ENCODE measurements at regions not wholly inside any gene's neighbourhood (a gene's known extent, or its start where the extent isn't known, plus 50 kb on each side); places are given as distances from the start of the nearest gene placed in this dataset.

DNA sequence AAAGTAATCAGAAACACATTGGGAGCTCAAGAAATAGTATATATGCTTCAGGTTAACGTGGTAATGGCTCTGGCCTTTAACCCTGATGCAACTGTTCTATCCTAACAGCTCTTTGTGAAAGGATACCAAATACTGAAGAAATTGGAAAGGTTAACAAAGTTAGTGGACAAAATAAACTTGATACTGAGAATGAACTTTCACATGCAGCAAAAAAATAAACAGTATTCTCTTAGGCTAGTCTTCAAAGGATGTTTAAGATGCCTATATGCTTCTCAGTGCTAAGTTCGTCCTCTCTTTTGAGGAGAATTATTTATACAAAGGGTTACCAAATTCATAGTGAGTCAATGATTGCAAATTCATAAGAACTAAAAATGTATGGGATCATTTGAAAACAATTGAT lies 256.2 kb upstream of the FERD3L start:
- no peak overlapping the region for H2AK5ac ChIP-seq (ENCODE audit: low read depth, low read length)
- no peak overlapping the region for H3K9ac ChIP-seq (replicated peaks in 1 of 4; ENCODE audit: extremely low read depth in 1 of 4, low read depth in 3 of 4, low read length in 3 of 4)
- H3K36me3 ChIP-seq (ENCODE audit: control insufficient read depth in 2 of 4, insufficient read depth in 4 of 4, low read length in 3 of 4): no peaks in the 10 kb centered on the region
- no peaks in the 10 kb centered on the region for H3K79me2 ChIP-seq (ENCODE audit: control insufficient read depth in 1 of 2, insufficient read depth in 2 of 2, low read length in 2 of 2)
- no peak overlapping the region for H3K4ac ChIP-seq (replicated peaks; ENCODE audit: insufficient read length, low read depth, low read length)
- no peak overlapping the region for H3K27ac ChIP-seq (ENCODE audit: low read depth, low read length)
- H3K4me2 ChIP-seq (ENCODE audit: insufficient read depth in 1 of 2, low read depth in 2 of 2, low read length in 2 of 2): no peak overlapping the region
- ChIA-PET POLR2A (ENCODE audit: partially characterized antibody) (no interaction called here), CTCF (ENCODE audit: partially characterized antibody) (interaction anchor here (0.7 to 1.8 kb wide), 2 partner anchors 42 to 279 kb away, joined by 3 to 4 read pairs; no protein-coding TSS in a partner anchor)
- no peak overlapping the region for H2BK20ac ChIP-seq (ENCODE audit: low read length)
- no peak overlapping the region for H4K8ac ChIP-seq (ENCODE audit: extremely low read depth, insufficient read depth, low read length)
- H4K91ac ChIP-seq (replicated peaks; ENCODE audit: insufficient read length, low read length): no peak overlapping the region
- peaks cover 0 to 9% (median 4%) of the 10 kb centered on the region in 4 experiments; a peak in 4 of 7 replicates for H3K4me1 ChIP-seq (replicated peaks in 1 of 4; ENCODE audit: control insufficient read depth in 3 of 4, insufficient read depth in 4 of 4, low read length in 3 of 4)
- no peaks in the 10 kb centered on the region for H4K20me1 ChIP-seq (replicated peaks in 1 of 2; ENCODE audit: control insufficient read depth in 1 of 2, insufficient read depth in 2 of 2, low read length in 2 of 2)
- H3K23me2 ChIP-seq (ENCODE audit: low read depth, low read length): no peaks in the 10 kb centered on the region
- H3K18ac ChIP-seq (ENCODE audit: extremely low read depth, low read length): no peak overlapping the region
- H3K4me3 ChIP-seq (ENCODE audit: extremely low read depth in 1 of 4, insufficient read depth in 2 of 4, low read depth in 3 of 4, low read length in 4 of 4): no peak overlapping the region
- no peaks in the 10 kb centered on the region for H3K9me3 ChIP-seq (ENCODE audit: insufficient read depth in 2 of 2, low read depth in 1 of 2, low read length in 1 of 2)
- H2BK12ac ChIP-seq (ENCODE audit: low read depth, low read length): no peak overlapping the region
- no peak overlapping the region for H2BK15ac ChIP-seq (ENCODE audit: low read length)
- no peak overlapping the region for H3K14ac ChIP-seq (ENCODE audit: insufficient read length)
- DNase-seq (ENCODE audit: low read depth in 1 of 2, low spot score in 2 of 2): no peak
- H3K56ac ChIP-seq (replicated peaks; ENCODE audit: insufficient read length, low read depth, low read length): no peak overlapping the region
- H3K23ac ChIP-seq (ENCODE audit: insufficient read length): no peak overlapping the region
- no peaks in the 10 kb centered on the region for H3K27me3 ChIP-seq (replicated peaks in 1 of 4; ENCODE audit: control insufficient read depth in 3 of 4, extremely low read depth in 1 of 4, insufficient read depth in 3 of 4, low read length in 3 of 4)
- H4K5ac ChIP-seq (ENCODE audit: insufficient read length, low read depth, low read length): no peak overlapping the region
- no peak overlapping the region for H2AFZ ChIP-seq (ENCODE audit: low read length)
- WGBS, 2 experiments (ENCODE audit: extremely low coverage in 1 of 2, insufficient coverage in 1 of 2, insufficient read length in 1 of 2, insufficient replicate concordance in 2 of 2, low coverage in 1 of 2, low lambda C conversion rate in 2 of 2, missing lambda C conversion rate in 1 of 2): 88% methylated on average over 2 of the region's 2 CpGs; no CpG with 5 or more reads in 1 of the 2 experiments
- no peak overlapping the region for H2BK120ac ChIP-seq (replicated peaks; ENCODE audit: low read depth, low read length)
- FAIRE-seq: no peak
- H3K79me1 ChIP-seq (ENCODE audit: low read depth, low read length): no peaks in the 10 kb centered on the region
- H2BK5ac ChIP-seq (ENCODE audit: low read depth, low read length): no peak overlapping the region
- TF ChIP-seq, protein P1, sequence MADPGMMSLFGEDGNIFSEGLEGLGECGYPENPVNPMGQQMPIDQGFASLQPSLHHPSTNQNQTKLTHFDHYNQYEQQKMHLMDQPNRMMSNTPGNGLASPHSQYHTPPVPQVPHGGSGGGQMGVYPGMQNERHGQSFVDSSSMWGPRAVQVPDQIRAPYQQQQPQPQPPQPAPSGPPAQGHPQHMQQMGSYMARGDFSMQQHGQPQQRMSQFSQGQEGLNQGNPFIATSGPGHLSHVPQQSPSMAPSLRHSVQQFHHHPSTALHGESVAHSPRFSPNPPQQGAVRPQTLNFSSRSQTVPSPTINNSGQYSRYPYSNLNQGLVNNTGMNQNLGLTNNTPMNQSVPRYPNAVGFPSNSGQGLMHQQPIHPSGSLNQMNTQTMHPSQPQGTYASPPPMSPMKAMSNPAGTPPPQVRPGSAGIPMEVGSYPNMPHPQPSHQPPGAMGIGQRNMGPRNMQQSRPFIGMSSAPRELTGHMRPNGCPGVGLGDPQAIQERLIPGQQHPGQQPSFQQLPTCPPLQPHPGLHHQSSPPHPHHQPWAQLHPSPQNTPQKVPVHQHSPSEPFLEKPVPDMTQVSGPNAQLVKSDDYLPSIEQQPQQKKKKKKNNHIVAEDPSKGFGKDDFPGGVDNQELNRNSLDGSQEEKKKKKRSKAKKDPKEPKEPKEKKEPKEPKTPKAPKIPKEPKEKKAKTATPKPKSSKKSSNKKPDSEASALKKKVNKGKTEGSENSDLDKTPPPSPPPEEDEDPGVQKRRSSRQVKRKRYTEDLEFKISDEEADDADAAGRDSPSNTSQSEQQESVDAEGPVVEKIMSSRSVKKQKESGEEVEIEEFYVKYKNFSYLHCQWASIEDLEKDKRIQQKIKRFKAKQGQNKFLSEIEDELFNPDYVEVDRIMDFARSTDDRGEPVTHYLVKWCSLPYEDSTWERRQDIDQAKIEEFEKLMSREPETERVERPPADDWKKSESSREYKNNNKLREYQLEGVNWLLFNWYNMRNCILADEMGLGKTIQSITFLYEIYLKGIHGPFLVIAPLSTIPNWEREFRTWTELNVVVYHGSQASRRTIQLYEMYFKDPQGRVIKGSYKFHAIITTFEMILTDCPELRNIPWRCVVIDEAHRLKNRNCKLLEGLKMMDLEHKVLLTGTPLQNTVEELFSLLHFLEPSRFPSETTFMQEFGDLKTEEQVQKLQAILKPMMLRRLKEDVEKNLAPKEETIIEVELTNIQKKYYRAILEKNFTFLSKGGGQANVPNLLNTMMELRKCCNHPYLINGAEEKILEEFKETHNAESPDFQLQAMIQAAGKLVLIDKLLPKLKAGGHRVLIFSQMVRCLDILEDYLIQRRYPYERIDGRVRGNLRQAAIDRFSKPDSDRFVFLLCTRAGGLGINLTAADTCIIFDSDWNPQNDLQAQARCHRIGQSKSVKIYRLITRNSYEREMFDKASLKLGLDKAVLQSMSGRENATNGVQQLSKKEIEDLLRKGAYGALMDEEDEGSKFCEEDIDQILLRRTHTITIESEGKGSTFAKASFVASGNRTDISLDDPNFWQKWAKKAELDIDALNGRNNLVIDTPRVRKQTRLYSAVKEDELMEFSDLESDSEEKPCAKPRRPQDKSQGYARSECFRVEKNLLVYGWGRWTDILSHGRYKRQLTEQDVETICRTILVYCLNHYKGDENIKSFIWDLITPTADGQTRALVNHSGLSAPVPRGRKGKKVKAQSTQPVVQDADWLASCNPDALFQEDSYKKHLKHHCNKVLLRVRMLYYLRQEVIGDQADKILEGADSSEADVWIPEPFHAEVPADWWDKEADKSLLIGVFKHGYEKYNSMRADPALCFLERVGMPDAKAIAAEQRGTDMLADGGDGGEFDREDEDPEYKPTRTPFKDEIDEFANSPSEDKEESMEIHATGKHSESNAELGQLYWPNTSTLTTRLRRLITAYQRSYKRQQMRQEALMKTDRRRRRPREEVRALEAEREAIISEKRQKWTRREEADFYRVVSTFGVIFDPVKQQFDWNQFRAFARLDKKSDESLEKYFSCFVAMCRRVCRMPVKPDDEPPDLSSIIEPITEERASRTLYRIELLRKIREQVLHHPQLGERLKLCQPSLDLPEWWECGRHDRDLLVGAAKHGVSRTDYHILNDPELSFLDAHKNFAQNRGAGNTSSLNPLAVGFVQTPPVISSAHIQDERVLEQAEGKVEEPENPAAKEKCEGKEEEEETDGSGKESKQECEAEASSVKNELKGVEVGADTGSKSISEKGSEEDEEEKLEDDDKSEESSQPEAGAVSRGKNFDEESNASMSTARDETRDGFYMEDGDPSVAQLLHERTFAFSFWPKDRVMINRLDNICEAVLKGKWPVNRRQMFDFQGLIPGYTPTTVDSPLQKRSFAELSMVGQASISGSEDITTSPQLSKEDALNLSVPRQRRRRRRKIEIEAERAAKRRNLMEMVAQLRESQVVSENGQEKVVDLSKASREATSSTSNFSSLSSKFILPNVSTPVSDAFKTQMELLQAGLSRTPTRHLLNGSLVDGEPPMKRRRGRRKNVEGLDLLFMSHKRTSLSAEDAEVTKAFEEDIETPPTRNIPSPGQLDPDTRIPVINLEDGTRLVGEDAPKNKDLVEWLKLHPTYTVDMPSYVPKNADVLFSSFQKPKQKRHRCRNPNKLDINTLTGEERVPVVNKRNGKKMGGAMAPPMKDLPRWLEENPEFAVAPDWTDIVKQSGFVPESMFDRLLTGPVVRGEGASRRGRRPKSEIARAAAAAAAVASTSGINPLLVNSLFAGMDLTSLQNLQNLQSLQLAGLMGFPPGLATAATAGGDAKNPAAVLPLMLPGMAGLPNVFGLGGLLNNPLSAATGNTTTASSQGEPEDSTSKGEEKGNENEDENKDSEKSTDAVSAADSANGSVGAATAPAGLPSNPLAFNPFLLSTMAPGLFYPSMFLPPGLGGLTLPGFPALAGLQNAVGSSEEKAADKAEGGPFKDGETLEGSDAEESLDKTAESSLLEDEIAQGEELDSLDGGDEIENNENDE (IDR thresholded peaks at IDR 0.05; ENCODE audit: insufficient replicate concordance, low read length): no peak

All from H1 (cell line).